NCI-H187 treated with DMSO at 0.1 percent for 48 hours (cell line): ENCODE measurements at regions not wholly inside any gene's neighbourhood (a gene's known extent, or its start where the extent isn't known, plus 50 kb on each side); places are given as distances from the start of the nearest gene placed in this dataset.

ENCODE experiments used
- DNase-seq: peaks from one replicate; lab custom pipeline; 2025; lab: John Stamatoyannopoulos, UW

GRCh38 chr7:25995216-25995615 is 156.8 kb upstream of the NFE2L3 start:
- DNase-seq = no peak

DNA sequence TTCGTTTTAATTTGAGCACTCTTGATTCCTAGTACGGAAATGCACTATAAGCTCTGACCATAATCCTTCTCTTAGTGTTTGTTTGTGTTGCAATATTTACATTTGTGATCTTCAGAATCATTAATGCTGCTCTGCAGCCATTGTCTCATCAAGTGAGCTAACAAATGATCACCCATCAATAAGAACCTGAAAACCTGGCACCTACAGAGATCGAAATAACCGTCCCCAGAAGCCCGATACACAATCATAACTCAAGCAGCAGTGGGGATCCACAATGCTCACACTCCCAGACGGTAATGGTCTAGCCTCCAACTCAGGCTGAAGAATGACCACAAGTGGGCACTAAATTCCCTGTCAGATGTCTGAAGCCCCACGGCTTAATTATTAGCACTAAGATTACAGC is 156.0 kb upstream of the NFE2L3 start:
- DNase-seq = no peak

DNA sequence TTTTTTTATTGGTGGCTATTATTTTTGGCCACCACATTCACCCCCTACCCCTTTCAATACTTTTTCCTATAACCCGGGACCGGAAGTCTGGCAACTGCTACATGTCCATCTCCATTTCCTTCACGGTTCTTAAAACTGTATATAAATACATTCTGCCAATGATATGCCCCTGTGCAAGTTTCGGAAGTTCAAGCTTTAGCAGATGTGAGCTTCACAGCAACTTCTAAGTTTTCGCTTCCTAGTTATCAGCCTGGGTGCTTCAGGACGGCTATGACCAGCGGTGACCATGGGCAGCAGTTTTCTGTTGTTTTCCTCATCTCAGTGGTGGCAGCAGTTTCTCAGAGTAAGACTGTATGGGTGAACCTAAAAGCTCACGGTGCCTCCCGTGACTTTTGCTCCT is 153.5 kb upstream of the NFE2L3 start:
- no peak for DNase-seq

DNA sequence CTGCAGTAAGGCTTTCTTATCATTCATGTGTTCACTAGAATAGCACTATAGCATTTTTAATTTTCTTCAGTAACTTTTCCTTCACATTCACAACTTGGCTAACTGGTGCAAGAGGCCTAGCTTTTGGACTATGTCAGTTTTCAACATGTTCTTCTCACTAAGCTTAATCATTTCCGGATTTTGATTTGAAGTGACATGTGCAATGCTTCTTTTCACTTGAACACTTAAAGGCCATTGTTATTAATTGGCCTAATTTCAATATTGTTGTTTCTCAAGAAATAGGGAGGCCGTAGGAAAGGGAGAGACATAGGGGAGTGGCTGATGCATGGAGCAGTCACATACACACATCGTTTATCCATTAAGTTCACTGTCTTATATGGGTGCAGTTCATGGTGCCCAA is 151.2 kb upstream of the NFE2L3 start:
- no peak for DNase-seq

GRCh38 chr7:26001662-26002244 is 150.2 kb upstream of the NFE2L3 start:
- DNase-seq = no peak

- DNase-seq = no peak
Observed at GRCh38 chr7:26005683-26006410, 146.2 kb upstream of the NFE2L3 start.

- no peak for DNase-seq
Observed at GRCh38 chr7:26006426-26006825, 145.6 kb upstream of the NFE2L3 start.

- no peak for DNase-seq
Observed at GRCh38 chr7:26007510-26007909, 144.5 kb upstream of the NFE2L3 start.

DNA sequence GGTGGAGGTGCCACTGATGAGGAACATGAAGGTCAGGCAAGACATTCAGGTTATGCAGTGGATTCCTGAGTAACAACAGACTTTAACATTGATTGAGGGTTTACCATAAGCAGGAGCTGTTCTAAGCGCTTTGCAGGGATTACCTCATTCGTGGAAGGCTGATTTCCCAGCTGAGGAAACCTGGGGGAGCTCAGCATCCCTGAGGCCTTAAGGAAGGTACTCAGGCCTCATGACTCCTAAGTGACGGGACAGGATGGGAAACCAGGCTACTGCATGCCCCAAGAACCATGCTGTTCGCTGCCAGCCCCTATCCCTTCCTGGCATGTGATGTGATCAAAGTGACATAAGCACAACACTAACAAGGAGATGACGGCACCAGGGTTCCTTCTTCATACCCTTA is 143.6 kb upstream of the NFE2L3 start:
- no peak for DNase-seq

GRCh38 chr7:26011039-26011696 is 140.8 kb upstream of the NFE2L3 start:
- DNase-seq = no peak

DNA sequence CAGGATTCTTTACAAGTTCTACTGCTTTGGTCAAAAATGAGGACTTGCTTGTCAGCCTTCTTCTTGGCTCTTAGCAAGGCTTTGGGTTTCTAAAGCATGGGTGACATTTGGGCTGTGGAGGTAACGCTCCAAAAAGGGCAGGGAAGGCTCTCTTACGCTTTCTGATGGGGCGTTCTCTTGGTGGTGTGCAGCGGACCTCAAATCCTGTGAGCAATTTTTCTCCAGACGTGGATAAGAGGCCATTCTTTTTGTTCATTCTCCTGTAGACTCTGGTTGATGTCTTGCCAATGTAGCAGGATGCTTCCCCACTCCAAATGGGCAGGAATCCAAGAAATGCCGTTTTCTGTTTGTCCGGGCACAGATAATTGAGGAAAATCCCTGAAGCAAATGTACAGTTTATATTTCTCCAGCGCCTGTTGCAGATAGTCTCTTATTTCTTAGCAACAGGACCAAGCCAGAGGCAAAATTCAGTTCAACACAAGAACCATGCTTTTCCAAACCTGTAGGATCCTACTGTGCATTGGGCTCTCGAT is 138.4 kb upstream of the NFE2L3 start:
- no peak for DNase-seq

DNA sequence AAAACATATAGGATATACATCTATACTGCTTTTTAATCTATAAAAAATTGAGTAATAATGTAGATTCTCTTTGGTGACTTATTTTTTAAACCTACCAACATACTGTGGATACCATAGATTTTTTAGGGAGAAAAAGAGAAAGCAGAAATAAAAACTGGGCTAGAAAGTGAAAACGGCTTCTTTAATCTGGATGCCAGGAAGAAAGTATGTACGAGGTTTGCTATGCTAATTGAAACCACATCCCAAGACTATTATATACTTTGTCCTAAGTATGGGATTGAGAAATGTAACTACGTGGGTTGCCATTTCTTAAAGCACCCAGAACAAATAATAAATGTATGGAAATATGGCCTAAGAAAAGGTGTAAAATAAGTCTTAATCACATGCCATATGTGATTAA is 129.0 kb upstream of the NFE2L3 start:
- no peak for DNase-seq

DNA sequence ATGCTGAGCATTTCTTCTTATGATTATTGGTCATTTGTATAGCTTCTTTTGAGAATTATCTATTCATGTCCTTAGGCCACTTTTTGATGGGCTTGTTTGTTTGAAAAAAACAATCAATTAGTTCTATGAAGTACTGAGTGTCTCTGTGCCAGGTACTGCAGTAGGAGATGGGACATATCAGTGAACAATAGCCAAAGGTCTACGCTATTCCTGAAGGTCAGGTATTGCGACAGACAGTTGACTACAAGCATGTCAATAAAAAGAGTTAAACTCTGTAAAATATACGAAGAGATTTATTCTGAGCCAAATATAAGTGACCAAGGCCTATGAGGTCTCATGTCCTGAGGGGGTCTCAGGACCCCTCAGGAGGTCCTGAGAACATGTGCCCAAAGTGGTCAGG is 122.1 kb upstream of the NFE2L3 start:
- DNase-seq = no peak

DNA sequence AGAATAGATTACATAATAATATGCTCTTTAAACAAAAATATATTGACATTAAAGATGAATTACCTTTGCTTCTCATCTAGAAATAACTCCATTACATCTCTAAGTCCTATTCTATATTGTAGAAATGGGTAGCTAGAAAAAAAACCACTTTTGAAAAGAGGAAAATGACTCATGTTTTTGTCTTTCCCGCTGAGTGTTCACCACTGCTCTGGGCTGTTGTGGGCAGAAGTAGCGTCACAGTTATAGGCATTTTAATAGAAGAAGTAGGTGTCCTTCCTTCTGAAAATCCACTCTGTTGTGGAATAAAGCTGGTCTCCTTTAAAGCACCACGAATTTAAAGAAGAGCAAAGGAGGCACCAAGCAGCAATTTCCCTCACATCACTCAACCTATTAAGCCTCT is 117.6 kb upstream of the NFE2L3 start:
- DNase-seq = no peak

DNA sequence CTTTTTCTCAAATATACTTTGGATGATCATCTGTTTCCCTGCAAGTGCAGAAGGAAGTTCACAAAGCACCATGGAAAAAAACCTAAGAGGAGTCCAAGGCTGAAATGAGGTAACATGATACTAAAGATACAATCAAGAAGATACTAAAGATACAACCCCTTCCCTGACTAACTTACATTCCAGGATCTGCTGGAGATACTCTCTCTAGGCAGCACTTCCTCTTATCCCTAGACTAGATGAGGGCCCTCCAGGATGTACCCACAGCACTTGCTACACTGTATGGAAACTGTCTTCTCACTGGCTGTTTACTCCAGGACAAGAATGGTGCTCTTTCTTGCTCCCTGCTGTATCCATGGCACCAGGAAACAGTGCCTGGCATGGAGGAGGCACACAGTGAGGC is 116.4 kb upstream of the NFE2L3 start:
- DNase-seq = no peak

DNA sequence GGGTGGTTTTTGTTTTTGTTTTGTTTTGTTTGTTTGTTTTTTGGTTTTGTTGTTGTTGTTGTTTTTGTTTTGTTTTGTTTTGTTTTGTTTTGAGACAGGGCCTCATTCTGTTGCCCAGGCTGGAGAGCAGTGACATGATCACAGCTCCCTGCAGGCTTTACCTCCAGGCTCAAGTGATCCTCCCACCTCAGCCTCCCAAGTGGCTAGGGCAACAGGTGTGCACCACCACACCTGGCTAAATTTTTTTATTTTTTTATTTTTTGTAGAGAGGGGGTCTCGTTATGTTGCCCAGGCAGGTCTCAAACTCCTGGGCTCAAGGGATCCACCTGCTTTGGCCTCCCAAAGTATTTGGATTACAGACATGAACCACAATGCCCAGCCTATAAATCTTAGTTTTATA is 115.9 kb upstream of the NFE2L3 start:
- no peak for DNase-seq

DNA sequence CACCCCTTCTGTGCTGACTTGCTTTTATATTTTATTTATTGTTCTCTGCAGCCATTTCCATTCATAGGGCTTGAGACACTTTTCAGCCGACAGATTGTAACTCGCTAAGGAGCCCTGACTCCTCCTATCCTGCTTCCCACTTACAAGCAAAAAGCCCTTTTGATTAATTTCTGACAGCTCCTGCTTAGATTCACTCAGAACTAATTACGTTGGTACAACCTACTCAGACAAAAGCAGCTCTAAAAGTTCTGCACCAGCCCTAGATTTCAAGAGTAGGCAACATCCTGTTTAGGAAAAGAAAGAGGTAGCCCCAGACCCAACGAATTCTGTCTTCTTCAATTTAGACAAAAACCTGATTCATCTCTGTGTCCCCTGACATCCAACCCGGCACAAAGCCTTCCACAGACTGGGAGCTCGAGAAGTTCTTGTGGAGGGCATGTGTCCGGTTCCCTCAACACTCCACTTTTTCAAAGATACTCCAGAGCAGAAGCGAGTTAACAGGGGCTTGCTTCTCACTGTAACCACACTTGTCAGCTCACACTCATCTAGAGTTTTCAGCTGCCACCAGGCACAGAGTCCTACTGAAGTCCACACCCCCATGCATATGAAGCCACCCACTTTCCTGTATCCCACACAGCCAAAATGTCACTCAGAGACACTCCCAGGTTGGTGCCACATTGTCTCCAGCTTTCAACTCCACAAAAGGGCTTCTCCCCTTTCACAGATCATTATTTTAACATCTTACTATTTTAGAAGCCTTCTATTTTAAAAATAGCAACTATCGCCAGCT is 113.6 kb upstream of the NFE2L3 start:
- no peak for DNase-seq

- DNase-seq = no peak
Observed at GRCh38 chr7:26040085-26040484, 111.9 kb upstream of the NFE2L3 start.

- no peak for DNase-seq
Observed at GRCh38 chr7:26042237-26042636, 109.8 kb upstream of the NFE2L3 start.

DNA sequence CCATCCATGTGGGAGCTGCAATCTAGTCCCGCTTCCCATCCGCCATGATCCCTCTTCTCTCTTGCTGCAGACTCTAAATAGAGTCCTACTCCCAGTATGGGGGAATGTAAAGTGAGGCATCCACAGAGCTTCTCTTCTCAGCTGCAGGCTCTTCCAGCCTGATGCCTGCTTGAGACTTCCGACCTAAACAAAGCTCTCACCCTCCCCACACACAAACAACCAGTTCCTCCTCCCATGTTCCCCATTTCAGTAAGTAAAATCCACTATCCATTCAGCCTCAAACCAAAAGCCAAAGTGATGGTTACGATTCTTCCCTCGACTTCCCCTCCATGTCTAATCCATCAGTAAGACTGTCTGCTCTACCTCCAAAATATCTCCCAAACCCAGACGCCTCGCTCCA is 108.2 kb upstream of the NFE2L3 start:
- DNase-seq = no peak

GRCh38 chr7:26044320-26044719 is 107.7 kb upstream of the NFE2L3 start:
- DNase-seq = no peak

DNA sequence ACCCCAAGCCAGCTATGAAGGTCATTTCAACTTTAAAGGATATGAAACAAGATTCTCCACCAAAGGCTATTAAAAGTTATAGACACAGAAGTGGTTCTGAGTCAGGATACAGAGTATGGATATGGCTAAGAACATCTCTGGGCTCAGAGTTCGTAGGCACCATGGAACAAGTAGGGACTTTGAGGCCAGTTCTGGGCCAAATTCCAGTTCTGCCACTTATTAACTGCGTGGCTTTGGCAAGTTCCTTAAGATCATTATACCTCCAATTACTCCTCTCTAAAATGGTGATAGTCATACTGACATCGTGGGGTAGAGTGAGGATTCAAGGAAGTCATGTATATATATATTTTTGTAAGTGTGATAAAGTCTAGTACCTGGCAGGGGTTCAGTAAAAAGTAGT is 105.8 kb upstream of the NFE2L3 start:
- no peak for DNase-seq

GRCh38 chr7:26046878-26047277 is 105.1 kb upstream of the NFE2L3 start:
- no peak for DNase-seq
